ENCODE measurements at regions not wholly inside any gene's neighbourhood (a gene's known extent, or its start where the extent isn't known, plus 50 kb on each side); places are given as distances from the start of the nearest gene placed in this dataset.

GRCh38 chr5:30100929-30101328, 1092.6 kb upstream of the CDH6 start:
- H3K27me3 ChIP-seq (ENCODE audit: insufficient read depth, poor library complexity, severe bottlenecking): no peaks in the 10 kb centered on the region
- no peak overlapping the region for H3K27ac ChIP-seq (replicated peaks)
- TF ChIP-seq POLR2AphosphoS5 (IDR thresholded peaks at IDR 0.05; ENCODE audit: low read depth) (no peak), SPI1 (IDR thresholded peaks at IDR 0.05; ENCODE audit: borderline replicate concordance, low read depth) (no peak), GABPA (IDR thresholded peaks at IDR 0.05; ENCODE audit: low read depth) (no peak), CTCF (IDR thresholded peaks at IDR 0.05; ENCODE audit: insufficient read depth, low read length) (no peak)
- no peak for DNase-seq (ENCODE audit: low read depth in 1 of 2, low spot score in 1 of 2)
- H3K4me3 ChIP-seq (replicated peaks; ENCODE audit: insufficient read depth, low read length): no peak overlapping the region

DNA sequence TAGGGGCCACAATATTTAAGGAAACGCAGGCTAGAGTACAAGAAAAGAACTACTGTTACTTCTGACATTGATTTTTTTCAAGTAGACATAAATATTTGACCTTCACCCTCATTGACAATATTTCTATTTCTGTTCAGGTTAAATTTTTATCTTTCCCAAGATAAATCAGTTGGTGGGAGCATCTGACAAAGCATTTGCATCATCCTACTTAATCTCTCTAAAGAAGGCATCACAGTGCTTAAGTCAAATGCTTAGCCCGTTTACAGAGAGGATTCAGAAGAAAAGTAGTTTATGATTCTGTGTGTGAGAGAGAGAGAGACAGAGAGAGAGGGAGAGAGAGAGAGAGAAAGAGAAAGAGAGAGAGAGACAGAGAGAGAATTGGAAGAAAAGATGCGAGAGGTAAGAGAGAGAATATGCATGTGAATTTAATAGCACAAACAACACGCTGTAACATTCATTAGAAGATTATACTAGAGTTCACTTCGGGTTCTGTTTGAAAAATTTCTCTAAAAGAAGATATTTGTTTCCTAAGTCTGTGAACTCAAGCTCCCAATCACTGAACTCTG, 1093.3 kb upstream of the CDH6 start:
- no peak overlapping the region for H3K27ac ChIP-seq (replicated peaks)
- DNase-seq (ENCODE audit: low read depth in 1 of 2, low spot score in 1 of 2): no peak
- H3K4me3 ChIP-seq (replicated peaks; ENCODE audit: insufficient read depth, low read length): no peak overlapping the region
- TF ChIP-seq REST (IDR thresholded peaks at IDR 0.05; ENCODE audit: insufficient replicate concordance, low read depth) (no peak), GABPA (IDR thresholded peaks at IDR 0.05; ENCODE audit: low read depth) (no peak), CTCF (IDR thresholded peaks at IDR 0.05; ENCODE audit: insufficient read depth, low read length) (no peak), SPI1 (IDR thresholded peaks at IDR 0.05; ENCODE audit: borderline replicate concordance, low read depth) (no peak), POLR2AphosphoS5 (IDR thresholded peaks at IDR 0.05; ENCODE audit: low read depth) (no peak)
- no peaks in the 10 kb centered on the region for H3K27me3 ChIP-seq (ENCODE audit: insufficient read depth, poor library complexity, severe bottlenecking)

DNA sequence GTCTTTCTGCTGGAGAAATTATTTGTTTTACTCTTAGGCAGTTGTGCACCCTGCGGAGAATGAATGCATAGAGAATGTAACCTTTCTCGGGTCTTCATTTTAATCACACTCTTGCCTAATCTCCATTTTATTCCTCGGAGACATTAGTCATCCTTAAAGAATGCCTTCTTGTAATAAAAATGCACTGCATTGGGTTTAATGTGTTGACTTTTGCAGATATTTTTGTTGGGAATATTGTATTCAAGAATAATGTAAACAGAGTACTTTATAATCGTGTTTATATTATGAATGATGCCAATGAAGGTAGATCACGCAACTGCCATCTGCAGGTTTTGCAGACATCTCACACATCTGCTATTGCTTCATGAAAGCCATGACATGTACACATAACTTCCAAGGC, 1093.9 kb upstream of the CDH6 start:
- Histone ChIP-seq H3K27me3 (ENCODE audit: insufficient read depth, poor library complexity, severe bottlenecking) (no peaks in the 10 kb centered on the region), H3K27ac (replicated peaks) (no peak overlapping the region), H3K4me3 (replicated peaks; ENCODE audit: insufficient read depth, low read length) (no peak overlapping the region)
- DNase-seq (ENCODE audit: low read depth in 1 of 2, low spot score in 1 of 2): no peak
- TF ChIP-seq CTCF (IDR thresholded peaks at IDR 0.05; ENCODE audit: insufficient read depth, low read length): no peak
- TF ChIP-seq POLR2AphosphoS5 (IDR thresholded peaks at IDR 0.05; ENCODE audit: low read depth): no peak
- no peak for TF ChIP-seq REST (IDR thresholded peaks at IDR 0.05; ENCODE audit: insufficient replicate concordance, low read depth)
- TF ChIP-seq GABPA (IDR thresholded peaks at IDR 0.05; ENCODE audit: low read depth): no peak
- no peak for TF ChIP-seq SPI1 (IDR thresholded peaks at IDR 0.05; ENCODE audit: borderline replicate concordance, low read depth)

DNA sequence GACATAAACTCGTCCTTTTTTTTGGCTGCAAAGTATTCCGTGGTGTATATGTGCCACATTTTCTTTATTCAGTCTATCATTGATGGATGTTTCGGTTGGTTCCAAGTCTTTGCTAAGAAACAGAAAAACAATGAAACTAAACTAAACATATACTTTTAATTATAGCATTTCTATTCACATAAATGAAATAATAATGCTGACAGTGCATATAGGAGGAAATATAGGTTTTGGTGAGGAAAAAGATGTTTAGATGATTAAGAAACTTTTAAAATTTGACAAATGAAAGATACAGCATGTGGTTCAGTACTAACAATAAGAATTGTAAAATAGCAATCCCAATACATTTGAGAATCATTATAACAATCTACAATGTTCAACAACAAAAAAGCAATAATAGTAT, 1094.5 kb upstream of the CDH6 start:
- Histone ChIP-seq H3K27ac (replicated peaks) (no peak overlapping the region), H3K27me3 (ENCODE audit: insufficient read depth, poor library complexity, severe bottlenecking) (no peaks in the 10 kb centered on the region), H3K4me3 (replicated peaks; ENCODE audit: insufficient read depth, low read length) (no peak overlapping the region)
- TF ChIP-seq REST (IDR thresholded peaks at IDR 0.05; ENCODE audit: insufficient replicate concordance, low read depth) (no peak), POLR2AphosphoS5 (IDR thresholded peaks at IDR 0.05; ENCODE audit: low read depth) (no peak), SPI1 (IDR thresholded peaks at IDR 0.05; ENCODE audit: borderline replicate concordance, low read depth) (no peak), GABPA (IDR thresholded peaks at IDR 0.05; ENCODE audit: low read depth) (no peak), CTCF (IDR thresholded peaks at IDR 0.05; ENCODE audit: insufficient read depth, low read length) (no peak)
- no peak for DNase-seq (ENCODE audit: low read depth in 1 of 2, low spot score in 1 of 2)

Data from HL-60 (cell line).